Tibial artery (tissue), 4 donors: ENCODE measurements at regions not wholly inside any gene's neighbourhood (a gene's known extent, or its start where the extent isn't known, plus 50 kb on each side); places are given as distances from the start of the nearest gene placed in this dataset.

ENCODE experiments used
- DNase-seq, 2 donors: peaks; one replicate each; pipeline ENCODE4 v3.0.0-alpha.2; 2019
- H3K27ac ChIP-seq, 2 donors: fragments of 200-600 bp; sonication (generic) in 1 of 2; 1 replicate in 1 of 2; 2 replicates in 1 of 2; pipeline ENCODE4 v1.5.1; 2018 to 2019; ENCODE audit warnings: mild to moderate bottlenecking in 1 of 2
- H3K27me3 ChIP-seq, 2 donors: fragments of 200-600 bp; sonication (generic) in 1 of 2; one replicate each; pipeline versions ENCODE4 v1.5.1 to v1.6.0; 2016 to 2019
- H3K36me3 ChIP-seq, 3 donors: fragments of 200-600 bp; sonication (generic) in 2 of 3; one replicate each; pipeline ENCODE4 v1.5.1; 2016 to 2019; ENCODE audit warnings: mild to moderate bottlenecking in 2 of 3
- H3K4me1 ChIP-seq, 4 donors: fragments of 200-600 bp; sonication (generic) in 2 of 4; 1 replicate in 3 of 4; 2 replicates in 1 of 4; pipeline ENCODE4 v1.5.1; 2016 to 2019
- H3K4me3 ChIP-seq, 2 donors: fragments of 200-600 bp; sonication (generic) in 1 of 2; 1 replicate in 1 of 2; 2 replicates in 1 of 2; pipeline ENCODE4 v1.5.1; 2018 to 2019; ENCODE audit warnings: mild to moderate bottlenecking in 2 of 2
- H3K9me3 ChIP-seq, 3 donors: fragments of 200-600 bp; sonication (generic) in 1 of 3; one replicate each; pipeline ENCODE4 v1.5.1; 2016 to 2019
- CTCF ChIP-seq, 2 experiments: fragments of 200-600 bp in 1 of 2; fragments of 450-650 bp in 1 of 2; IDR thresholded peaks; one replicate each; pipeline ENCODE4 v1.5.1; 2017 to 2019; ENCODE audit warnings: antibody characterized with exemption in 2 of 2, mild to moderate bottlenecking in 1 of 2, moderate library complexity in 1 of 2
- intact Hi-C: fragments of 100-400 bp; cut with DNase I; formaldehyde crosslinking; loops from one replicate; pipeline ENCODE4 v1.15.0; 2023; ENCODE audit warnings: low total_unique reads

GRCh38 chr2:234805836-234806235, 146.0 kb upstream of the SH3BP4 start:
- Histone ChIP-seq H3K4me1 (no peaks in the 10 kb centered on the region), H3K27ac (no peak overlapping the region), H3K36me3 (no peaks in the 10 kb centered on the region), H3K4me3 (no peak overlapping the region), H3K9me3 (peaks cover 0 to 4% (median 0%) of the 10 kb centered on the region in 3 donors), H3K27me3 (no peaks in the 10 kb centered on the region)
- intact Hi-C loops, result no loop called here
- no peak for DNase-seq
- no peak for TF ChIP-seq CTCF (IDR thresholded peaks at IDR 0.05)

GRCh38 chr2:234804704-234805103, 147.1 kb upstream of the SH3BP4 start:
- Histone ChIP-seq H3K4me3 (no peak overlapping the region), H3K27ac (no peak overlapping the region), H3K4me1 (no peaks in the 10 kb centered on the region), H3K9me3 (peaks cover 0 to 4% (median 0%) of the 10 kb centered on the region in 3 donors), H3K27me3 (no peaks in the 10 kb centered on the region), H3K36me3 (no peaks in the 10 kb centered on the region)
- no peak for DNase-seq
- intact Hi-C loops, result no loop called here
- no peak for TF ChIP-seq CTCF (IDR thresholded peaks at IDR 0.05)

- Histone ChIP-seq H3K27ac (no peak overlapping the region), H3K9me3 (peaks cover 0 to 4% (median 0%) of the 10 kb centered on the region in 3 donors), H3K4me3 (no peak overlapping the region), H3K4me1 (no peaks in the 10 kb centered on the region), H3K27me3 (peaks cover 0 to 2% of the 10 kb centered on the region in 2 donors), H3K36me3 (no peaks in the 10 kb centered on the region)
- TF ChIP-seq CTCF (IDR thresholded peaks at IDR 0.05), result no peak
- DNase-seq, result no peak
- intact Hi-C loops, result no loop called here
Observed at GRCh38 chr2:234802845-234803171, 149.0 kb upstream of the SH3BP4 start.

DNA sequence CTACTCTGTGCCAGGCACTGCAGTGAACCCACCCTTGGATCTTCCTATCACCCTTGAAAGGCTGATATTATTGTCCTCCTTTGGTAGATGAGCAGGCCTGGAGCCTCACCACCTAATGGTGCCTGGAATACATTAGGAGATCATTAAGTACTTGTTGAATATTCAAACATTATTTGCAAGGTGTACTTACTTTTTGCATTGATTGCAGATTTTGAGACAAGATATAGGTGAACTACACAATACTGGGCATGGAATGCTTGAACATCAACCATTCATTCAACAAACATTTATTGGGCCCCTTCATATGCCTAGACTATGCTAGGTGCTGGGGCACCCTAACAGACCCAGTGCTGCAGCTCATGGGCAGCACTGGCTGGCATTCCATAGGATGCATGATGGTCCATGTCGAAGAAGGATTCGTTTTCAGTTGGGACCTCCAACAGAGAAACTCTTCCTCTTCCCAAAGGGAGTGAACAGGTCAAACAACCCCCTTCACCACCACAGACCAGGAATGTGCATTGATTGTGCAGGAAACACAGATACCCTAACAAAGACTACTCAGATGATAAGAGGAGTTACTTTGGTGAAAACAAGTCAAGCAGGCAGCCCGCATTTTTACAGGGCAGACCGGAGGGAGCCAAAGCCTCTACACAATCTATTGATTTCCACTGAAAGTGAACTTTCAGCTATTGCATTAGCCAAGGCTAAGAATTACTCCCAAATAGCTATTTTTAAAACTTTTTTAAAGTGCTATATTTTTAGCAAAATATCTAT, 149.6 kb upstream of the SH3BP4 start:
- H3K27me3 ChIP-seq, result peaks cover 0 to 2% of the 10 kb centered on the region in 2 donors
- no peaks in the 10 kb centered on the region for H3K4me1 ChIP-seq
- intact Hi-C loops, result no loop called here
- no peak for DNase-seq
- H3K4me3 ChIP-seq, result no peak overlapping the region
- H3K9me3 ChIP-seq, result peaks cover 0 to 4% (median 0%) of the 10 kb centered on the region in 3 donors
- TF ChIP-seq CTCF (IDR thresholded peaks at IDR 0.05), result no peak
- H3K27ac ChIP-seq, result no peak overlapping the region
- H3K36me3 ChIP-seq, result no peaks in the 10 kb centered on the region

- H3K4me1 ChIP-seq, result no peaks in the 10 kb centered on the region
- no peak overlapping the region for H3K4me3 ChIP-seq
- no peak for DNase-seq
- peaks cover 0 to 2% of the 10 kb centered on the region in 2 donors for H3K27me3 ChIP-seq
- no peak overlapping the region for H3K27ac ChIP-seq
- no peaks in the 10 kb centered on the region for H3K9me3 ChIP-seq
- intact Hi-C loops, result no loop called here
- no peaks in the 10 kb centered on the region for H3K36me3 ChIP-seq
- no peak for TF ChIP-seq CTCF (IDR thresholded peaks at IDR 0.05)
Observed at GRCh38 chr2:234797566-234798250, 154.1 kb upstream of the SH3BP4 start.
